GM18507 (cell line): ENCODE measurements at regions not wholly inside any gene's neighbourhood (a gene's known extent, or its start where the extent isn't known, plus 50 kb on each side); places are given as distances from the start of the nearest gene placed in this dataset.

Experiments used
- DNase-seq: peaks from one replicate; pipeline ENCODE4 v3.0.0; 2011; ENCODE audit warnings: low read depth; ENCODE audit not compliant: insufficient read length; ENCODE audit errors: extremely low spot score
- FAIRE-seq: peaks from 2 replicates; lab custom pipeline; 2011; peaks lifted over from hg19 to GRCh38; lab: Jason Lieb, UNC

DNA sequence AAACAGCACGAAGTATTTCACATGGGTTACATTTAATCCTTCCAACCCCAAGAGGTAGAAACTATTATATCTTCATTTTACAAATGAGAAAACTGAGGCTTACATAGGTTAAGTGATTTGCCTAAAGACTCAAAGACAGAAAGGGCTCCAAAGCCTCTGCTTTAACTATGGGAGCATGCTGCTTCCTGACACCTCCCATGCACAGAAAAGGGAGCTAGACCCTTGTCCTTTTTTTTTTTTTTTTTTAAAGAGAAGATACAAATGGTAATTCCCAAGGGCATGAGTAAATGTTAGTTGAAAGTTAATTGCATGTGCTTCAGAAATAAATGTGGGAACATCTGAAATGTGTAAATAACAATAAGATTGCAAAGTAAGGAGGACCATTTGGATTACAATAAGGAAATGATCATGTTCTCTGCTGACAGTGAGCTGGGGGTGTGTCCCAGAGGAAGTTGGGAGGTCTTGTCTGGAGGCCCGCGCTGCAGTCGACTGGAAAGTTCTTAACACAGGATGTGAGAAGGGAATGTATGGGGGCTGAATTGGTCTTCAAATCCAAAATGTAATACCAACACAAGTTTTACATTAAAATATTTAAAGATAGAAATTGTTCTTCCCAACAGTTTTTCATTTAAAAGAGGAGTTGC, 500.3 kb downstream of the KLF12 start:
- FAIRE-seq (no peak), DNase-seq (no peak)

DNA sequence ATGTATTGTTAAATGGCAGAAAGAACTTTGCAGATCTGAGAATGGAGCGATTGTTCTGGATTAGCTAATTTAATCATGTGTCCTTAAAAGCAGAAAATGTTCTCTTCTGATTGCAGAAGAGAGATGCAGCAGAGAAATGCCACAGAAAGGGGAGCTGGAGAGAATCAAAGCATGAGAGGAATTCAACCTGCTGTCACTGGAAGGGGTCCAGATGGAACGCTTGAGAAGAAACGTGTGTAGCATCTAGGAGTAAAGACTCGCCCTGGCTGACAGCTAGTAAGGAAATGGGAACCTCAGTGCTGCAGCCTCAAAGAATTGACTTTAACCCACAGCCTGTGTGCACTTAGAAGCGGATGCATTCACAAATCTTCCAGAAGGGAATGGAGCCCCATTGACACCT, 502.8 kb downstream of the KLF12 start:
- no peak for DNase-seq
- FAIRE-seq = no peak

DNA sequence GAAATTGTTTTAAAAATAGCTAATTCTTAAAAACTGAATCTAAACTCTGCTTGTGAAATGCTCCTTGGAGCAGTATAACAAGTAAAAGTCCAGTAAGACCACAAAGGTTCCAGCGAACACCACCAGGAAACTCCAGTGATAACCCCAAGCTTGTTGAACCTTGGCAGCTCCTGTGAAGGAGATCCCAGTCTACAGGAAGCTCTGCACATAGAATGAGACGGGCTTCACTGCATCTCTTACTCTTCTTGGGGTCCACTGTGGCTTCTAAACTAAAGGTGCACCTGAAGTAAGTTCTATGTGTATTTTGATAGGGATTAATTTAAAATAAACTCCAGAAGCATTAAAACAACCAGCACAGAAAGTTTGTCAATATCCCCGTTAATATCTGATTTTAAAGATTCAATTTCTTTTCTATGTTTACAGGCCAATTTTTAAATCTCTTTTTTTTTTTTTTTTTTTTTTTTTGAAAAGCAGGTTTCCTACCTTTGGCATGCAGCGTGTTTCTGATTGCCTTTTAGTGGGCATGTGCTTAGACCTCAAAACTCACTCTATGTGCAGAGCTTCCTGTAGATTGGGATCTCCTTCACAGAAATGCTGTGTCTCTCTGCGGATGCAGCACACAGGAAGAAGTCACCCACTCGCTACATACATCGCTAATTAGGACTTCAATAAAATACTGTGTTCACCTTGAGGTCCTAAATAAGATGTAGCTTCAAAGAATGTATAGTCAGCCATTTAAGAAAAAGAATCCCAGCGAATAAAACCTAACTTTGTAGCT, 508.5 kb downstream of the KLF12 start:
- DNase-seq (no peak), FAIRE-seq (no peak)

DNA sequence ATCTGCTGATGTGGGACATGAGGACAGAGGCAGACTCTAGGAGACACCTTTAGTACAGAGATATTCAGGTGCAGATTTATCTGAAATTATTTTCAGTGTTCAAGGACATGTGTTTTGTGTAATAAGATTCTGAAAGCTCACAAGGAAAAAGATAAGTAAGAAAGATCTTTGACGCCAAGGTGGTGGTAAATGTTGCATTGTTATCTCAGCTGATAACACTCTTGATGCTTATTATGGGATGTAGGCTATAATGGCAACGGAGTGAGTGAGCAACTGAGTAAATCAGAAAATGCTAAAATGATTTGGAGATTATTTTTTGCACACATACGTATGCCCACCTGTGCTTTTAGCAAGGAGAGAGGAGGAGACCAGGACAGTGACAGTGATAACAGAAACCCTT, 510.9 kb downstream of the KLF12 start:
- no peak for FAIRE-seq
- DNase-seq = no peak

DNA sequence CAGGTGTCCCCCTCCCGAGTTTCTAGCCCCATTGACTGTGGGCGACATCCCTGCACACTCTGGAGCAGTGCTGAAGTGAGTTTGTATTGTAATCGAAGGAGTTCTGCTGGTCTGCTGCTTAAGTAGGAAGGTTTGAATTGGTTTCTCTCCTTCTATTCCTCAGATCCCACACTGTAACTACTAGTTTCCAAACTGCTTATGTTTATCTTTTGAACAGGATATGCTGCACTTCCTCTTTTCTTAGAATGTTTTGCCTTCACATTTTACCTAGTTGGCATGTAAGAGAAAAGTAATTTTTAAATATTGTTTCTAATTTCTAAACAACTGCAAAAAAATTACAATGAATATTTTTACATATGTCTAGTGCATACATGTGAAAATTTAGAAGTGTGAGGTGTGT, 511.8 kb downstream of the KLF12 start:
- DNase-seq = no peak
- FAIRE-seq = no peak

DNA sequence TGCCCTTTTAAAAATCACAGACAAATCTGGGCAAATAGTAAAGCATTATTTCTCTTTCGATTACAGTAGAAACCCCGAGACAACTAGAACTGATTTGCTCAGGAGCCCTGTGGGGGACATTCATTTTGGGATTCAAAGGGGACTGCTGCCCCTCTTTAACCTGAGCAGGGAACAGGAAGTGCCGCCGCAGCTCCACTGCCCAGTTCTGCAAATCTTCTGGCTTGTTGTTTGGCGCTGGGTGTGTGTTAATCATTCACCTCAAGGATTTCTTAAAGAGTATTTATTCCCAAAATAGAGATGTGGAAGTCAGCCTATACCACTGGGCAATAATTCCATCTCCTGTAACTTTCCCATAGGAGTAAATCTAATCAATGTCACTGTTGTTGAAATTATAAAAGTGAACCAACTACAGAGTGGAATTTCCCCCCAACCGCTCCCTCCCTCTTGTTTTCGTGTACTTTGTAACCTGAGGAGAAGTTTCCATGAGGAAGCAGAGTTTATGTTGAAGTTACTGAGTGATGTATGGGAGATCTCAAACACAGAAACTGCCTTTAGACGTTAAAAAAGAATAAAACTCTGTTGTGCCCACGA, 515.8 kb downstream of the KLF12 start:
- FAIRE-seq (no peak), DNase-seq (no peak)

DNA sequence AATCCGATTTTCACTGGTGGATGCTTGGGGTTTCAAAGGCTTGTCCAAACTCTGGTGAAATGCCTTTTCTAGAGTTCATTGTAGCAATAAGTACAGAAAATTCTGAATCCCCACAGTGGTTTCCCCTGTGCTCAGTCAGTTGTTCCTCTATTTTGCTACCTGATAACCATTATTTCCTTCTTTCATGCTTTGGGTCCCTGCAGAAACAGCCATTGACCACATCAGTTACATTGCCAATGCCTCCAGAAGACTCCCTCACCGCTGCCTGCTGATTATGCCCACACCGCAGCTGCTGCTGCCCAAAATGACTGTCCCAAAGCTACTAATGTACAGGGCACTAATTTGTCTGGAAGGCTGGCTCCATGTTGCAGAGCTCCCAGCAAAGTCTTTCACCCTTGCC, 517.3 kb downstream of the KLF12 start:
- FAIRE-seq (no peak), DNase-seq (no peak)

DNA sequence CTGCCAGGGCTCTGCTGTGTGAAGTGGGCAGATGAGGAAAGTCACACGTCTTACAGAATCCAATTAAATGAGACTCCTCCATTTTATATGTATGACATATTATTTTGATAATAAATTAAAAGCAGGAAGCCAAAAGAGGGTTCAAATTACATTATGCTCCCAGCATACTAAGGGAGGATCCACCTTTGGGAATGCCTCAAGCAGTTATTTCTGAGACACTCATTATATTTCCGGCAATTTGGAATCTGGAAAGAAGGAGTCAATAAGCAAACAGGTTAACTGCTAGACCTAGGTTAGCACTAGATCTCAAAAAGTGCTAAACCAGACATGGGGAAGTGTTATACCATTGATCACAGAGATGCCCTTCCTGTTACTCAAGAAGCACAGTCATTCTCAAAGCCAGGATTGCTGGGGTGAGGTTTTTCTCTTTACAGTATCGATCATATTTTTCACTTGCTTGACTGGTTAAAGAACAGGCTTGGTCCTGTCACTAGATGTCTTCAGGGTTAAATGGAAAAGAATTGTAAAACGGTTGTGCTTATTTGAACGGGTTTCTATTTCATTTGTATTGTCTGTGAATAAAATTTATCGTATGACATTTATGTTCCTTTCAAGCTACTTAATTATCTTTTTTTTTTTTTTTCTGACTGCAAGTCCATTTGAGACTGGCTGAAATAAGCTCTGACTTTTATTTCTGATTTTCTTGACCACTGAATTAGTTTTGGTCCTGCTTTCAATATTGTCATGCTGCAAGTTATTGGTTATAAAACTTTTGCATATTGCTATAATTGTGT, 523.2 kb downstream of the KLF12 start:
- DNase-seq (no peak), FAIRE-seq (no peak)

DNA sequence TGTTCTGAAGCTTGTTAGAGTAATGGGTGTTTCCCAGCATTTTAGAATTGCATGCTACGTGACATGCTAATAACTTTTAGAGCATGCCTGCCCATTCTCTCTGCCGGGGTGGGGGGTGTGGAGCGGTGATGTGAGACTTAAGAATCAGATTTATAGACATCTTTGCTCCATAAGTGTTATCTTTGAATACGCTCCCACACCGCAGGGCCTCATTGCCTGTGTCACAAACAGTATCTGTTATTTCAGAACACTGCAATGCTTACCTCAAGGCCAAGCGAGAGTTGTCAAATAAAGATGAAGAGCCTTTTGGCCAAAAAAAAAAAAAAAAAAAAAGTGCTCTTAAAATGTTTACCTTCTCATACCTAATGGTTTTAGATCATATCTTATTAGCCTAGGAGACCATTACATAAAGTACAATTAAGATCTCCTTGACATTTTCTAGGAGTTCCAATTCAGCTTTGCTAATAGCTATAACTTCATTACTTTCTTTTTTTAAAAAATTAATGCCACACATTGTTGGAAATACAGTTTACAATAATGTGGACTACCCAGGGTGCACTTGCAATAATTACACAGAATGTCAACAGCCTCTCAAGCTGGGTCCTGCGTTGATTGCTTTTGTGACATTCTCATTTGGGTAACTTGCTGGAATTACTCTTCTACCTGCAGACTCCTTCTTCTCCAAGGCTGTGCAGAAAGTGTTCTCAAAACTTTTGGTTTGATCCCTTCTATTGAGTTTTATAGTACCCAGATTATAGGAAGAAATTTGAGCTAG, 525.3 kb downstream of the KLF12 start:
- no peak for DNase-seq
- no peak for FAIRE-seq

DNA sequence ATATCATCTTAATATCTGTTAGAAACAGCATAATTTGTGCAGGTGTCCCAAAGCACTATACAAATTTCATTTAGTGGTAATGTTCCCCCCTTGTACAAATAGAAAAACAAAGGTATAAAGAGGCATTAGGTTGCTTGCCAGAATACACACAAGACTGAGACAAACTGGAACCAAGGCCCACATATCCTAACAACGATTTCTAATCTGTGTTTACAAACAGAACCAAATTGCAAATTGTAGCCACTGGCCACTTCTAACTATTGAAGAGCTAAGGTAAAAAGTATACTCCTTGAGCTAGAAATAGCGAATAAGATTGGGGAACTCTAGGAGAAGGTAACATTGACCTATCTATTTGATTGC, 526.1 kb downstream of the KLF12 start:
- no peak for FAIRE-seq
- DNase-seq = no peak

DNA sequence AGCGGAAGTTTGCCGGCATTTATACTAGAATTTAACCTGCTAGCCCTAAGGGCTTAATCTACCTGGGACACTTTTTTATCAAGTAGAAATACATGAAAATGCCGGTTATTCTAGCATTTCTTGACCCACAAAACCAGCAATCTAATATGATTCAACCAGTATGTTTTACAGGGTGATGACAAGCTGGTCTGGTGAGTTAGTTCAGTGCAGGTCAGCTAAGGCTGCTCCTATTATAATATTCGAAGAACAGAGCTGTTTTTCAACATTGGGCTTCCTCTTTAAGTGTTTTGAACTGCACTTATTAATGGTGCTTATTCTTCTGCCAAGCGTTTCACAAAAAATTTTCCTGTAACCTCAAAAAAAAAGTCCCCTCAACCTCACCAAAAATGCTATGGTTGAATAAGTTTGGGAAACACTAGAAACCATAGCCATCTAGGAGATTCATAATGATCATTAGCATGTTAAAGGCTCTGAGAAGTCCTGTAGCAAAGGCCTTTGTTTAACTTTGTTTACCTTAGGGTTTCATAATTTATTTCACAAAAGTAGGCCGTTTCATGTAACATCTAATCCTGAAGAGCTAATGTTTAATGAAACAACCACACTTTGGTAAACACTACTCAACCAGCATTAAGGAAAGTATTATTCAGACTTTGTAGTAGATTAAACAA, 526.6 kb downstream of the KLF12 start:
- no peak for FAIRE-seq
- no peak for DNase-seq

DNA sequence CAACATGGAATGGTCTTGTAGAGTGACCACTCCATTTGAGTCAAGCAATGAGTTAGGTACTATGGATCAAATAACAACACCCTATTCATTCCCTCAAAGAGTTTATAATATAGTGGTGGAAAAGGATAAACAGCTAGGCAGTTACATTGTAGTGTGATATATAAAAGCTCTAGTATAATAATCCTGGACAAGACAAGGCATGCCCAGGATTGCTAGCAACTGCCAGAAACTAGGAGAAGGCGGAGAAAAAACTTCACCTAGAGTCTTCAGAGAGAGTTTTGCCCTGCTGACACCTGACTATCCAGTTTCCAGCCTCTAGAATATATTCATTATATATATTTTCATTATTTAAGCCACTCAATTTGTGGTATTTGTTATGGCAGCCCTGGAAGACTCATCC, 530.6 kb downstream of the KLF12 start:
- FAIRE-seq (no peak), DNase-seq (no peak)

DNA sequence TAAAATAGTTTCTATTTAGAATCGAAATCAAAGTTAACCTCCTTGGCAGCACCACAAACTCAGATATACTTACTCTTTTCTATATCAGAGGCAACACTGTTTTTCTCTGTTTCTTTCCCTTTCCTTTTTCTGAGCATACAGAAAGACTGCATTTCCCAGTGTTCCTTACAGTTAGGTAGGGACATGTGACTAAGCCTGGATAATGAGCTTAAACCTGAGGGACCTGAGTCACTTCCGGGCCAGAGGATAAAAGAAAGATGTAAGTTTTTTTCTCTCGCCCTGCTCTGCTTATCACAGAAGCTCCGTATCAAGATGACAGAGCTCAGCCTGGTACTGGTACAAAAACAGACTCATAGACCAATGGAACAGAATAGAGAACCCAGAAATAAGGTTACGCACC, 531.9 kb downstream of the KLF12 start:
- FAIRE-seq = no peak

DNA sequence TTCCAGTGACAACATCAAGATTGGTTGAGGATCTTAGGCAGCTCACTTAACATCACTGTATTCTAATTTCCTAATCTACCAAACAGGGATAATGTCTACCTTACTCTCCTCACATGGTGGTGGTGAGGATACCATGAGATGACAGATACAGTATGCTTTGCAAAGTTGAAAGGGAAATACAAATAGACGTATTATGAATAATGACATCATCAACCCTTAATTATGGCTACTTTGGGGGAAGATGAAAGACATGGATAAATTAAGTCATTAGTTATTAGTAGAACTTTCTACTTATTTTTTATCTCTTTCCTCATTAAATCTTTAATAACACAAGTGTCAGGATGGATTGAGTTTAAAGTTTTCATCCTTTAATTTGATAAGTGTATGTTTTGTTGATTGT, 532.5 kb downstream of the KLF12 start:
- DNase-seq = no peak
- no peak for FAIRE-seq

More for the DNA sequence above, 531.9 kb downstream of the KLF12 start:
- DNase-seq = no peak

DNA sequence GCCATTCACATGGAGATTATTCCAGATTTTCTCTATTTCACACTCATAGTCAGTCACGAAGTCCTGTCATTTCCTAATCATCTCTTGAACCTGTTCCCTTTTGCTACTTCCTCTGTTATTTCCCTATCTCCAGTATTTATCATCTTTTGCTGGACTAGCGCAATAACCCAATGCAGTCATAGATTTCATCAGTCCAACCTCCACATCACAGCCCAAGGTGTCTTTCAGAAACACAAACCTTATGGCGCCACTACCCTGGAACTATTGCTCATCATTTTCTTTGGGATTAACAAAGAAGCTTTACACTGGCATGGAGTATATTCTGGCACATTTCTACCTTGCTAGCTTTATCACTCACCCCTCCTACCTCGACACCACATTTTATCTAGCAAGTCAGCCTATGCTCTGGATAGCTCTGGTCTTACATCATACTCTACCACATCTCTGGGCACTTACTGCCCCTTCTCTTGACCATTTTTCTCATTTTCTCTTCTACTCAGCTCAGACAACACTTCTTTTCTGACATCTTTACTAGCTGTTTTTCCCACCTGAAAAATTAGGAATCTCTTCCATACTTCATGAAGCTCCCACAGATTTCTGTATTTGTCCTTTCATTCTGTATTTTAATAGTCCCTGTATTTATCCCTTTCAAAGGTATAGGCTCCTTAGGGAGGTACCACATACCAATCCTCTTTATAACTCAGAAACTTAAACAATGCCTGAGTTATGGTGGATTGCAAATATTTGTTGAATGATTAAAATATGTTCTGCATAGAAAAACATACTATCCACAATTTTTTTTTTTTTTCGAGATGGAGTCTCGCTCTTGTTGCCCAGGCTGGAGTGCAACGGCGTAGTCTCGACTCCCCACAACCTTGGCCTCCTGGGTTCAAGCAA, 534.7 kb downstream of the KLF12 start:
- DNase-seq = no peak
- no peak for FAIRE-seq

DNA sequence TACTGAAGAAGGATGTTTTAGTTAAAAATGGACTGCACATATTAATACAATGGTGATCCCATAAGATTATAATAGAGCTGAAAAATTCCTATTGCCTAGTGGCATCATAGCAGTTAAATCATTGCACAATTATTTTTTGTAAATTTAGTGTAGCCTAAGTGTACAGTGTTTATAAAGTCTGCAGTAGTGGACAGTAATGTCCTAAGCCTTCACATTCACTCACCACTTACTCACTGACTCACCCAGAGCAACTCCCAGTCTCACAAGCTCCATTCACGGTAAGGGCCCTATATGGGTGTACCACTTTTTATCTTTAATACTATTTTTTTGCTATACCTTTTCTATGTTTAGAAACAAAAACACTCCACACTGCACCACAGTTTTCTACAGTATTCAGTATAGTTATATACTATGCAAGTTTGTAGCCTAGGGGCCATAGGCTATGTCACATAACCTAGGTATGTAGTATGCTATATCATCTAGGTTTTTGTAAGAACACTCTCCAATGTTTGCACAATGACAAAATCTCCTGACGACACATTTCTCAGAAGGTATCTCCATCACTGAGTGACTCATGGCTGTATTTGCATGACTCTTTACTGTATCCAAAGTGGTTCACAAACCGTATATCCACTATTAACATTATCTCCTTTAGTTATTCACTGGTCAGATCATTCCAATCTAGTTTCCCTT, 536.0 kb downstream of the KLF12 start:
- FAIRE-seq (no peak), DNase-seq (no peak)

DNA sequence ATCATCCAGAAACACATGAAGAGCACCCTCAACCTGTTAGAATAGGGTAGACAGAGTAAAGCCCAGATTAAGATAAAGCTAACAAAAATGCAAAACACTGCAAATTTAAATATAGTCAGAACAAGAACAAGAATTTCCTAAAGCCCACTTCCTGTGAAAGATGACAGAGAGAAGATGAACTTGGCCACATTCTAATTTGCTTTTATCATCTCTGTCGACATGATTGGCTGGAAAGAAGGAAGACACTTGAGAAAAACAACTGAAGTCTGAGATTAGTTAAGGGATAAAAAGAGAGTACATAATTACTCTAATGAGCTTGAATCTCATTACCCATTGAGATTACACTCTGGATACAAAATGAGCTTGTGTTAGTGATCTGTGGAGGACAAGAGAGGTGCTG, 537.6 kb downstream of the KLF5 start:
- no peak for FAIRE-seq
- DNase-seq = no peak
